GM19239 (cell line): ENCODE measurements at regions not wholly inside any gene's neighbourhood (a gene's known extent, or its start where the extent isn't known, plus 50 kb on each side); places are given as distances from the start of the nearest gene placed in this dataset.

Source experiments
- DNase-seq: peaks from one replicate; pipeline ENCODE4 v3.0.0; 2011; ENCODE audit warnings: low spot score; ENCODE audit not compliant: insufficient read length
- FAIRE-seq: peaks from 2 replicates; lab custom pipeline; 2011; peaks lifted over from hg19 to GRCh38; lab: Jason Lieb, UNC

GRCh38 chr22:49140911-49141665 is 686.6 kb downstream of the BRD1 start:
- FAIRE-seq (no peak), DNase-seq (no peak)

GRCh38 chr22:49139492-49140151 is 688.1 kb downstream of the BRD1 start:
- no peak for DNase-seq

GRCh38 chr22:49138250-49138790 is 689.4 kb downstream of the BRD1 start:
- DNase-seq (no peak), FAIRE-seq (no peak)

More at GRCh38 chr22:49139492-49140151, 688.1 kb downstream of the BRD1 start:
- no peak for FAIRE-seq

GRCh38 chr22:49137206-49137840 is 690.4 kb downstream of the BRD1 start:
- FAIRE-seq (no peak), DNase-seq (no peak)

- FAIRE-seq (no peak), DNase-seq (no peak)
These were observed 690.9 kb downstream of the BRD1 start for GRCh38 chr22:49136816-49137180.

- DNase-seq (no peak), FAIRE-seq (no peak)
These were observed 691.4 kb downstream of the BRD1 start for GRCh38 chr22:49136041-49136815.

- DNase-seq = no peak
- FAIRE-seq = no peak
These were observed 693.6 kb downstream of the BRD1 start for GRCh38 chr22:49134076-49134475.

GRCh38 chr22:49133541-49133940 is 694.1 kb downstream of the BRD1 start:
- FAIRE-seq = no peak
- no peak for DNase-seq

- no peak for DNase-seq
- FAIRE-seq = no peak
These were observed 695.7 kb downstream of the BRD1 start for GRCh38 chr22:49132009-49132408.

GRCh38 chr22:49129736-49130135 is 697.9 kb downstream of the BRD1 start:
- no peak for FAIRE-seq

GRCh38 chr22:49128874-49129273 is 698.8 kb downstream of the BRD1 start:
- DNase-seq (no peak), FAIRE-seq (no peak)

More at GRCh38 chr22:49129736-49130135, 697.9 kb downstream of the BRD1 start:
- DNase-seq = no peak

GRCh38 chr22:49124608-49125007 is 703.1 kb downstream of the BRD1 start:
- no peak for FAIRE-seq
- DNase-seq = no peak

- DNase-seq (no peak), FAIRE-seq (no peak)
These were observed 704.0 kb downstream of the BRD1 start for GRCh38 chr22:49123621-49124192.

- DNase-seq (no peak), FAIRE-seq (no peak)
These were observed 708.1 kb downstream of the BRD1 start for GRCh38 chr22:49119551-49119952.

GRCh38 chr22:49118065-49118464 is 709.6 kb downstream of the BRD1 start:
- DNase-seq (no peak), FAIRE-seq (no peak)

GRCh38 chr22:49117486-49117885 is 710.2 kb downstream of the BRD1 start:
- FAIRE-seq (no peak), DNase-seq (no peak)

- no peak for DNase-seq
- no peak for FAIRE-seq
These were observed 711.1 kb downstream of the BRD1 start for GRCh38 chr22:49116486-49117120.

GRCh38 chr22:49116021-49116420 is 711.7 kb downstream of the BRD1 start:
- DNase-seq (no peak), FAIRE-seq (no peak)

GRCh38 chr22:49115197-49115596 is 712.5 kb downstream of the BRD1 start:
- FAIRE-seq (no peak), DNase-seq (no peak)

GRCh38 chr22:49113758-49114157 is 713.9 kb downstream of the BRD1 start:
- FAIRE-seq = no peak
- DNase-seq = no peak
